ENCODE measurements at regions not wholly inside any gene's neighbourhood (a gene's known extent, or its start where the extent isn't known, plus 50 kb on each side); places are given as distances from the start of the nearest gene placed in this dataset.
"Not testable (repeated sequence)": the region's sequence is repeated elsewhere in the genome, so short reads cannot be mapped to it uniquely, and the experiment has no call there.

- no peaks in the 10 kb centered on the region for H3K9me3 Mint-ChIP-seq
These were observed 107.1 kb upstream of the TCF4 start for GRCh38 chr18:55695091-55695490.

GRCh38 chr18:55694291-55694690 lies 106.3 kb upstream of the TCF4 start:
- Mint-ChIP-seq H3K36me3 (ENCODE audit: low read depth) (no peaks in the 10 kb centered on the region), H3K4me1 (no peaks in the 10 kb centered on the region), H3K27me3 (no peaks in the 10 kb centered on the region), H3K9me3 (no peaks in the 10 kb centered on the region), H3K4me3 (no peak overlapping the region), H3K27ac (no peak overlapping the region)
- ChIA-PET CTCF (no interaction called here), POLR2A (no interaction called here)
- DNase-seq = no peak

More at GRCh38 chr18:55695091-55695490, 107.1 kb upstream of the TCF4 start:
- Mint-ChIP-seq H3K27ac (no peak overlapping the region), H3K4me3 (no peak overlapping the region), H3K4me1 (no peaks in the 10 kb centered on the region), H3K27me3 (no peaks in the 10 kb centered on the region), H3K36me3 (ENCODE audit: low read depth) (no peaks in the 10 kb centered on the region)
- ChIA-PET CTCF (no interaction called here), POLR2A (no interaction called here)
- no peak for DNase-seq

- Mint-ChIP-seq H3K36me3 (ENCODE audit: low read depth) (no peaks in the 10 kb centered on the region), H3K9me3 (no peaks in the 10 kb centered on the region), H3K27me3 (no peaks in the 10 kb centered on the region), H3K4me1 (no peaks in the 10 kb centered on the region), H3K4me3 (no peak overlapping the region), H3K27ac (no peak overlapping the region)
- no peak for DNase-seq
- POLR2A ChIA-PET = no interaction called here
- CTCF ChIA-PET = no interaction called here
These were observed 100.0 kb upstream of the TCF4 start for GRCh38 chr18:55688030-55688429.

GRCh38 chr18:55687106-55687505 lies 99.1 kb upstream of the TCF4 start:
- Mint-ChIP-seq H3K27me3 (no peaks in the 10 kb centered on the region), H3K4me3 (no peak overlapping the region), H3K27ac (no peak overlapping the region), H3K36me3 (ENCODE audit: low read depth) (no peaks in the 10 kb centered on the region), H3K9me3 (no peaks in the 10 kb centered on the region), H3K4me1 (no peaks in the 10 kb centered on the region)
- DNase-seq = no peak
- ChIA-PET CTCF (no interaction called here), POLR2A (no interaction called here)

- DNase-seq = no peak
- Mint-ChIP-seq H3K4me1 (no peaks in the 10 kb centered on the region), H3K27ac (no peak overlapping the region), H3K4me3 (no peak overlapping the region), H3K9me3 (peaks cover 3% of the 10 kb centered on the region), H3K36me3 (ENCODE audit: low read depth) (no peaks in the 10 kb centered on the region), H3K27me3 (no peaks in the 10 kb centered on the region)
- ChIA-PET POLR2A (no interaction called here), CTCF (no interaction called here)
These were observed 97.6 kb upstream of the TCF4 start for GRCh38 chr18:55685638-55686037.

GRCh38 chr18:55672574-55673361 lies 84.8 kb upstream of the TCF4 start:
- no peak overlapping the region for H3K4me3 Mint-ChIP-seq
- peaks cover 7% of the 10 kb centered on the region for H3K9me3 Mint-ChIP-seq
- CTCF ChIA-PET = no interaction called here
- no peak overlapping the region for H3K27ac Mint-ChIP-seq
- H3K36me3 Mint-ChIP-seq (ENCODE audit: low read depth) = no peaks in the 10 kb centered on the region
- H3K27me3 Mint-ChIP-seq = no peaks in the 10 kb centered on the region
- no peaks in the 10 kb centered on the region for H3K4me1 Mint-ChIP-seq
- DNase-seq = no peak
- POLR2A ChIA-PET = no interaction called here

GRCh38 chr18:55665506-55665905 lies 77.5 kb upstream of the TCF4 start:
- no peaks in the 10 kb centered on the region for H3K4me1 Mint-ChIP-seq
- ChIA-PET CTCF (no interaction called here), POLR2A (no interaction called here)
- no peaks in the 10 kb centered on the region for H3K27me3 Mint-ChIP-seq
- no peak overlapping the region for H3K4me3 Mint-ChIP-seq
- H3K27ac Mint-ChIP-seq = no peak overlapping the region
- H3K9me3 Mint-ChIP-seq = no peaks in the 10 kb centered on the region
- DNase-seq = no peak
- no peaks in the 10 kb centered on the region for H3K36me3 Mint-ChIP-seq (ENCODE audit: low read depth)

GRCh38 chr18:55664758-55665400 lies 76.9 kb upstream of the TCF4 start:
- CTCF ChIA-PET; H3K9me3 Mint-ChIP-seq; H3K36me3 Mint-ChIP-seq (ENCODE audit: low read depth); H3K27ac Mint-ChIP-seq; POLR2A ChIA-PET; H3K27me3 Mint-ChIP-seq; H3K4me3 Mint-ChIP-seq; H3K4me1 Mint-ChIP-seq; DNase-seq: not testable (repeated sequence)

- Mint-ChIP-seq H3K27me3 (no peaks in the 10 kb centered on the region), H3K27ac (no peak overlapping the region), H3K4me1 (no peaks in the 10 kb centered on the region), H3K9me3 (no peaks in the 10 kb centered on the region), H3K36me3 (ENCODE audit: low read depth) (no peaks in the 10 kb centered on the region), H3K4me3 (no peak overlapping the region)
- ChIA-PET CTCF (no interaction called here), POLR2A (no interaction called here)
- no peak for DNase-seq
These were observed 75.9 kb upstream of the TCF4 start for GRCh38 chr18:55663891-55664290.

- no peaks in the 10 kb centered on the region for H3K9me3 Mint-ChIP-seq
- H3K4me3 Mint-ChIP-seq = no peak overlapping the region
- H3K36me3 Mint-ChIP-seq (ENCODE audit: low read depth) = no peaks in the 10 kb centered on the region
- no peak for DNase-seq
- H3K27me3 Mint-ChIP-seq = no peaks in the 10 kb centered on the region
- H3K4me1 Mint-ChIP-seq = no peaks in the 10 kb centered on the region
- ChIA-PET POLR2A (no interaction called here), CTCF (no interaction called here)
- no peak overlapping the region for H3K27ac Mint-ChIP-seq
These were observed 70.6 kb upstream of the TCF4 start for GRCh38 chr18:55658598-55658997.

GRCh38 chr18:55657572-55658331 lies 69.8 kb upstream of the TCF4 start:
- H3K9me3 Mint-ChIP-seq = no peaks in the 10 kb centered on the region
- no peaks in the 10 kb centered on the region for H3K4me1 Mint-ChIP-seq

GRCh38 chr18:55654986-55655385 lies 67.0 kb upstream of the TCF4 start:
- no peak overlapping the region for H3K4me3 Mint-ChIP-seq
- H3K27me3 Mint-ChIP-seq = no peaks in the 10 kb centered on the region
- no peak overlapping the region for H3K27ac Mint-ChIP-seq
- no peaks in the 10 kb centered on the region for H3K36me3 Mint-ChIP-seq (ENCODE audit: low read depth)
- DNase-seq = no peak
- ChIA-PET POLR2A (no interaction called here), CTCF (no interaction called here)
- H3K9me3 Mint-ChIP-seq = no peaks in the 10 kb centered on the region
- H3K4me1 Mint-ChIP-seq = no peaks in the 10 kb centered on the region

More at GRCh38 chr18:55657572-55658331, 69.8 kb upstream of the TCF4 start:
- H3K36me3 Mint-ChIP-seq (ENCODE audit: low read depth) = no peaks in the 10 kb centered on the region
- POLR2A ChIA-PET = no interaction called here
- CTCF ChIA-PET = no interaction called here
- H3K4me3 Mint-ChIP-seq = no peak overlapping the region
- DNase-seq = no peak
- H3K27me3 Mint-ChIP-seq = no peaks in the 10 kb centered on the region
- H3K27ac Mint-ChIP-seq = no peak overlapping the region

GRCh38 chr18:55651236-55651635 lies 63.2 kb upstream of the TCF4 start:
- Mint-ChIP-seq H3K27ac (no peak overlapping the region), H3K4me1 (no peaks in the 10 kb centered on the region), H3K9me3 (no peaks in the 10 kb centered on the region), H3K4me3 (no peak overlapping the region), H3K36me3 (ENCODE audit: low read depth) (no peaks in the 10 kb centered on the region), H3K27me3 (no peaks in the 10 kb centered on the region)
- no peak for DNase-seq
- CTCF ChIA-PET = no interaction called here
- POLR2A ChIA-PET = no interaction called here

Measured in activated CD4-positive, alpha-beta T cell treated with anti-CD3 and anti-CD28 coated beads, Interleukin-2, amount 10 ng/mL, durations not matched to agents 7 days and 5 days (primary cell).